ENCODE measurements at regions not wholly inside any gene's neighbourhood (a gene's known extent, or its start where the extent isn't known, plus 50 kb on each side); places are given as distances from the start of the nearest gene placed in this dataset.

DNA sequence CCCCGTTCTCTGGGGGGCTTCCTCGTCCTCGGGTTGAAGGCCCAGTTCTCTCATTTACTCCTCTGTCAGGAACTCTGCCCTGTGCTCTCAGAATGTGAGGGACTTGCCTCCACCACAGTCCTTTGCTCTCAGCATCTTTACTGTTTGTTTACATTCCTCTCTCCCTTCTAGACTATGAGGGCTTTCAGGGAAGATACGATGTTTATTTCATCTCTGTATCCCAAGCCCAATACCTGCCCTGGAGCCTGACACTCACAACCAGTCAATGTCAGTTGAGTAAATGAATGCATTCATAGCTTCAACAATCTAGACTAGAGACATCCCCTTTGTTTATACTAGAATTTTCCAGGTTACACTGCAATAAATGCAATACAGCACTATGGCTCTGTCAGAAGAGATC, 409.6 kb upstream of the CDH11 start:
- TF ChIP-seq, protein P1, sequence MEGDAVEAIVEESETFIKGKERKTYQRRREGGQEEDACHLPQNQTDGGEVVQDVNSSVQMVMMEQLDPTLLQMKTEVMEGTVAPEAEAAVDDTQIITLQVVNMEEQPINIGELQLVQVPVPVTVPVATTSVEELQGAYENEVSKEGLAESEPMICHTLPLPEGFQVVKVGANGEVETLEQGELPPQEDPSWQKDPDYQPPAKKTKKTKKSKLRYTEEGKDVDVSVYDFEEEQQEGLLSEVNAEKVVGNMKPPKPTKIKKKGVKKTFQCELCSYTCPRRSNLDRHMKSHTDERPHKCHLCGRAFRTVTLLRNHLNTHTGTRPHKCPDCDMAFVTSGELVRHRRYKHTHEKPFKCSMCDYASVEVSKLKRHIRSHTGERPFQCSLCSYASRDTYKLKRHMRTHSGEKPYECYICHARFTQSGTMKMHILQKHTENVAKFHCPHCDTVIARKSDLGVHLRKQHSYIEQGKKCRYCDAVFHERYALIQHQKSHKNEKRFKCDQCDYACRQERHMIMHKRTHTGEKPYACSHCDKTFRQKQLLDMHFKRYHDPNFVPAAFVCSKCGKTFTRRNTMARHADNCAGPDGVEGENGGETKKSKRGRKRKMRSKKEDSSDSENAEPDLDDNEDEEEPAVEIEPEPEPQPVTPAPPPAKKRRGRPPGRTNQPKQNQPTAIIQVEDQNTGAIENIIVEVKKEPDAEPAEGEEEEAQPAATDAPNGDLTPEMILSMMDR (IDR thresholded peaks at IDR 0.05; ENCODE audit: unreplicated experiment): no peak
- H3K4me3 Mint-ChIP-seq: no peak overlapping the region
- peaks cover 11% of the 10 kb centered on the region for H3K4me1 Mint-ChIP-seq

DNA sequence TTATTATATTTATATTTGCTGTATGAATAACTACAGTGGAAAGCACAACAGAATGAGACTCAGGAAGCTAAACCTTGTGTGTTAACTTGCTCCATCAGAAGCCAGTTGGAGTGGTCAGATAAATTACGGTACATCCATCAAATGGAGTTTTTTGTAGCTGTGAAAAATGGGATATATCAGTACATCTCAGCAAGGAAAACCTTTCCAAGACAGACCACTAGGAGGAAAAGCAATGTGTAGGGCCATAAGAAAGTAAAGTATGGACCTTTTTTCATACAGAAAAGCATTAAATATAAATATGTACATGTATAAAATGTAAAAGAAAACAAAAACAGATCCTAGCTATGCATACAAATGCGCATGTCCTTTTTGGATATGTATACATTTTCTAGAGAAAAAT, 403.8 kb upstream of the CDH11 start:
- no peaks in the 10 kb centered on the region for H3K27me3 Mint-ChIP-seq (ENCODE audit: low read depth)
- TF ChIP-seq, protein P1 (IDR thresholded peaks at IDR 0.05; ENCODE audit: unreplicated experiment): no peak
- H3K27ac Mint-ChIP-seq: no peak overlapping the region
- H3K4me3 Mint-ChIP-seq: no peak overlapping the region
- no peak for DNase-seq (ENCODE audit: low spot score in 2 of 2, unreplicated experiment in 2 of 2)
- H3K4me1 Mint-ChIP-seq: peaks cover 30% of the 10 kb centered on the region
- peaks cover 9% of the 10 kb centered on the region for H3K9me3 Mint-ChIP-seq
- peaks cover 3% of the 10 kb centered on the region for H3K36me3 Mint-ChIP-seq

More for the DNA sequence above, 409.6 kb upstream of the CDH11 start:
- no peak for DNase-seq (ENCODE audit: low spot score in 2 of 2, unreplicated experiment in 2 of 2)
- H3K36me3 Mint-ChIP-seq: peaks cover 3% of the 10 kb centered on the region
- H3K27me3 Mint-ChIP-seq (ENCODE audit: low read depth): peaks cover 3% of the 10 kb centered on the region
- peaks cover 9% of the 10 kb centered on the region for H3K9me3 Mint-ChIP-seq
- no peak overlapping the region for H3K27ac Mint-ChIP-seq

DNA sequence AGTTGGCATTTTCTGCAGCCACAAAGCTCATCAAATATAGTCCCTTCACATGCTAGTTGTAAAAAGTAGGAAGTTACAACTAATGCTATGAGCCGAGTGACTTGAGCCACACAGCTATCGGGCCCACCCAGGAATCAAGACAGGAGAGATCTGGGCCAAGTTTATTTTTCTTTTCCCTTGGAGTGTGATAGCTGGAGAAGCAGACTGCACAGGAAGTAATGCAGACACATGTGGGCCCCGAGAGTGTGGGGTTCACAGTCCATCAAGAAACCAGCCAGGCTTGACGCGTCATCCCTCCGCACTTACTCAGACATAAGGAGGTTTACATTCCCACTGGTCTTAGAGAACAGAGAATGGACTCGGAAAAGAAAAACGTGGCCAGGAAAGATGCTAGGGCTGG, 403.1 kb upstream of the CDH11 start:
- H3K27me3 Mint-ChIP-seq (ENCODE audit: low read depth): no peaks in the 10 kb centered on the region
- TF ChIP-seq, protein P1 (IDR thresholded peaks at IDR 0.05; ENCODE audit: unreplicated experiment): no peak
- H3K27ac Mint-ChIP-seq: peak overlapping the region; percentile 32
- H3K4me1 Mint-ChIP-seq: peaks cover 30% of the 10 kb centered on the region
- no peak for DNase-seq (ENCODE audit: low spot score in 2 of 2, unreplicated experiment in 2 of 2)
- H3K36me3 Mint-ChIP-seq: peaks cover 3% of the 10 kb centered on the region
- no peak overlapping the region for H3K4me3 Mint-ChIP-seq
- peaks cover 9% of the 10 kb centered on the region for H3K9me3 Mint-ChIP-seq

DNA sequence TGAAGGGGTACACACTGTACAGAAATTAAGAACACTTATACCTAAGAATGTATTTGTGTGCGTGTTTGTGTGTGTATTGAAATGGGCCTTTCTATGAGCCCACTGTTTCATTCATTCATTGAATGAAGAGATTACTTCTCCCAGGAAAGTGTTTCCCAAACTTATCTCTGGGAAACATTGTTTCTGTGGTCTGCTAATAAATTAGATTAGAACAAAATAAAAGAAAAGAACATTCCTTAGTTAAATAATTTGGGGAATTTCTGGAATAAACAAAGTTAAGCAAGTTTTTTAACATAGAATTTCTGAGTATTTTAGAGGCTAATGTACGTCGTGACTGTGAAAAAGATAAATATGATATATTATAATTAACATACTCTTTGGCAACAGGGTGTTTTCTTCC, 402.4 kb upstream of the CDH11 start:
- TF ChIP-seq, protein P1 (IDR thresholded peaks at IDR 0.05; ENCODE audit: unreplicated experiment): no peak
- H3K27me3 Mint-ChIP-seq (ENCODE audit: low read depth): peaks cover 3% of the 10 kb centered on the region
- no peak overlapping the region for H3K4me3 Mint-ChIP-seq
- peaks cover 30% of the 10 kb centered on the region for H3K4me1 Mint-ChIP-seq
- peaks cover 3% of the 10 kb centered on the region for H3K36me3 Mint-ChIP-seq
- peaks cover 9% of the 10 kb centered on the region for H3K9me3 Mint-ChIP-seq
- DNase-seq (ENCODE audit: low spot score in 2 of 2, unreplicated experiment in 2 of 2): no peak
- H3K27ac Mint-ChIP-seq: peak overlapping the region; percentile 41

DNA sequence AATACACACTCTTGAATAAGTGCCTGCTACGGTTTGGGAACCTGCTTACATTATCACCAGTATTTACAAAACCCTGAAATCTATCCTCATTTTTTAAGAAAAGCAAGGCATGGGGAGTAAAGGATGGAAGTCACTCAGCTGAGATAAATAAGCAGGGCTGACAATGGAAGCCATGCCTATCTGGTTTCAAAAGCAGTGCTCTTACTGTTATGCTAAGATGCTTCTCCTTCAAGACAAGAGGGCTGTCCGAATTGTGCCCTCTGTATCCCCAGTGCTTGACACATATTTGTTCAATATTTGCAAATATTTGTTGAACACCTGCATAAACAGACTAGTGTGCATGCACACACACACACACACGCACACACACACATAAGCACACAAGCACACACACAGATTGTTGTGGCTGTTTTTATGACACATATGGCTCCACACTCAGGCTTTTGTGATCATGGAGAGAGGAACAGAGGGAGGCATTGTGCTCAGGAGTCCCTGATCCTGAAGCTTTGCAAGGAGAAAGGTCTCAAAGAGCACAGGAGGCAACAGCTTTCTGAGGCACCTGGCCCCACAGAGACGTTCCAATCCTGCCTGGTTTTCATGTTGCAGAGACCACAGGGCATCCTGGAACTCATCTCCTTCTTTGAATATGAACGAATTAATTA, 401.6 kb upstream of the CDH11 start:
- Mint-ChIP-seq H3K36me3 (peaks cover 3% of the 10 kb centered on the region), H3K27ac (no peak overlapping the region), H3K27me3 (ENCODE audit: low read depth) (peaks cover 3% of the 10 kb centered on the region), H3K9me3 (peaks cover 9% of the 10 kb centered on the region), H3K4me1 (peaks cover 30% of the 10 kb centered on the region), H3K4me3 (no peak overlapping the region)
- TF ChIP-seq, protein P1 (IDR thresholded peaks at IDR 0.05; ENCODE audit: unreplicated experiment): no peak
- DNase-seq (ENCODE audit: low spot score in 2 of 2, unreplicated experiment in 2 of 2): no peak

All from mesothelial cell of epicardium (in vitro differentiated cells).